ENCODE measurements at regions not wholly inside any gene's neighbourhood (a gene's known extent, or its start where the extent isn't known, plus 50 kb on each side); places are given as distances from the start of the nearest gene placed in this dataset.
A peak's percentile ranks its signal among the peaks of the same experiment; 100 is the strongest.

DNA sequence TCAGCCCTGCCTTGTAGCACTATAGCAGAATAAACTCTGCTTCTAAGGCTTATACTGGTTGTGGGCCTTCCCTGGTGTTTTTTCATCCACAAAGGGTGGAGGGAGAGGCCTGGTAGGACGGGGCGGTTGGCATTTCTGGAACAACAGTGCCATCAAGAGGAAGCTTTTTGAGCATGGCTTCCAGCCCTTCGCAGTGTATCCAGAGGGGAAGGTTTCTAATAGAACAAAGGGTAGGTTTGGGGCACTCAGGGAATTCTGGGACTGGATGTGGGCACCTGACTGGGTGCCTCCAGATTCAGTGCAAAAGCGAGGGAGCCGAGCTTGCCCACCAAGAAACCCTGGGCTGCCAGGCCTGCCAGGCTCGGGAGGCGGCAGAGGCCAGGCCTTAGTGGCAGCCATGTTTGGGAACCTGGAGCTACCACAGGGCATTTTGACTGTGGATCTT, 229.6 kb upstream of the AGTR2 start:
- peak; percentile 83 for DNase-seq (ENCODE audit: low spot score)
- Histone ChIP-seq H3K4me1 (ENCODE audit: insufficient read depth, low read length) (peaks cover 22% of the 10 kb centered on the region), H3K36me3 (replicated peaks in 1 of 2; ENCODE audit: control insufficient read depth in 1 of 2, insufficient read depth in 2 of 2, low read length in 2 of 2) (no peaks in the 10 kb centered on the region), H3K79me2 (ENCODE audit: insufficient read depth, low read length) (no peaks in the 10 kb centered on the region), H2AFZ (ENCODE audit: low read length) (no peak overlapping the region), H4K20me1 (ENCODE audit: insufficient read depth, low read length) (no peaks in the 10 kb centered on the region), H3K9ac (ENCODE audit: insufficient read depth, low read depth, low read length) (peak overlapping the region; percentile 79), H3K27ac (ENCODE audit: extremely low read length, insufficient read depth, low read length) (peak overlapping the region; percentile 56), H3K4me2 (ENCODE audit: low read depth, low read length) (peak overlapping the region; percentile 84), H3K27me3 (ENCODE audit: control insufficient read depth in 1 of 2, insufficient read depth in 2 of 2, low read length in 2 of 2) (no peaks in the 10 kb centered on the region), H3K9me3 (ENCODE audit: low read length) (no peaks in the 10 kb centered on the region), H3K4me3 (replicated peaks in 1 of 3; ENCODE audit: insufficient read depth in 1 of 3, low read depth in 2 of 3, low read length in 3 of 3) (peak overlapping the region; percentile 55 to 72 (median 62))
- ChIA-PET POLR2A (no interaction called here), CTCF (ENCODE audit: low intra/inter-chr PET ratio, low total read pairs) (no interaction called here)
- in situ Hi-C loops (cut with HindIII; ENCODE audit: extremely low pct_ligation_motif_present, low pct_unique_long_range_greater_than_20kb): no loop called here
- WGBS (ENCODE audit: low lambda C conversion rate): 0% methylated on average over 2 of the region's 7 CpGs
- peak; percentile 93 for FAIRE-seq
- ATAC-seq: peak; percentile 98
- intact Hi-C loops (cut with micrococcal nuclease; ENCODE audit: unreplicated experiment): no loop called here
- no TSS peak for BruUV-seq (replicated peaks)
- TF ChIP-seq LCORL (IDR thresholded peaks at IDR 0.05) (no peak), LCORL (CRISPR knock-in tag; IDR thresholded peaks at IDR 0.05) (0 out of 2 replicates have a peak, but pooled peaks have one; percentile 19), GABPA (IDR thresholded peaks at IDR 0.05; ENCODE audit: low read depth, low read length) (no peak), GABPA (CRISPR knock-in tag; IDR thresholded peaks at IDR 0.05; ENCODE audit: low read depth) (peak; percentile 60), SETDB1 (CRISPR knock-in tag; IDR thresholded peaks at IDR 0.05; ENCODE audit: borderline replicate concordance) (no peak), NFIC (IDR thresholded peaks at IDR 0.05; ENCODE audit: low read length) (peak; percentile 26; the same call in 1 of the 2 replicates), ZNF552 (CRISPR knock-in tag; IDR thresholded peaks at IDR 0.05; ENCODE audit: borderline replicate concordance) (no peak), KAT8 (CRISPR knock-in tag; IDR thresholded peaks at IDR 0.05) (0 out of 2 replicates have a peak, but pooled peaks have one; percentile 15), CREM (IDR thresholded peaks at IDR 0.05) (0 out of 2 replicates have a peak, but pooled peaks have one; percentile 34), CREM (CRISPR knock-in tag; IDR thresholded peaks at IDR 0.05) (no peak), DPF2 (CRISPR knock-in tag; IDR thresholded peaks at IDR 0.05; ENCODE audit: borderline replicate concordance, low read depth) (no peak), TBX3 (IDR thresholded peaks at IDR 0.05; ENCODE audit: borderline replicate concordance) (no peak), ZSCAN9 (CRISPR knock-in tag; IDR thresholded peaks at IDR 0.05; ENCODE audit: borderline replicate concordance) (no peak), ZNF772 (CRISPR knock-in tag; IDR thresholded peaks at IDR 0.05) (no peak), MZF1 (CRISPR knock-in tag; IDR thresholded peaks at IDR 0.05; ENCODE audit: borderline replicate concordance) (no peak), NFKBIZ (CRISPR knock-in tag; IDR thresholded peaks at IDR 0.05) (no peak), KLF15 (CRISPR knock-in tag; IDR thresholded peaks at IDR 0.05; ENCODE audit: borderline replicate concordance) (no peak), ZNF850 (CRISPR knock-in tag; conservative IDR thresholded peaks at IDR 0.05) (no peak), ZNF136 (CRISPR knock-in tag; IDR thresholded peaks at IDR 0.05; ENCODE audit: low read depth) (no peak), ZBTB38 (CRISPR knock-in tag; IDR thresholded peaks at IDR 0.05) (0 out of 2 replicates have a peak, but pooled peaks have one; percentile 31), HMG20B (CRISPR knock-in tag; conservative IDR thresholded peaks at IDR 0.05) (no peak)
- TF ChIP-seq, protein P1, sequence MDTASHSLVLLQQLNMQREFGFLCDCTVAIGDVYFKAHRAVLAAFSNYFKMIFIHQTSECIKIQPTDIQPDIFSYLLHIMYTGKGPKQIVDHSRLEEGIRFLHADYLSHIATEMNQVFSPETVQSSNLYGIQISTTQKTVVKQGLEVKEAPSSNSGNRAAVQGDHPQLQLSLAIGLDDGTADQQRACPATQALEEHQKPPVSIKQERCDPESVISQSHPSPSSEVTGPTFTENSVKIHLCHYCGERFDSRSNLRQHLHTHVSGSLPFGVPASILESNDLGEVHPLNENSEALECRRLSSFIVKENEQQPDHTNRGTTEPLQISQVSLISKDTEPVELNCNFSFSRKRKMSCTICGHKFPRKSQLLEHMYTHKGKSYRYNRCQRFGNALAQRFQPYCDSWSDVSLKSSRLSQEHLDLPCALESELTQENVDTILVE (CRISPR knock-in tag; IDR thresholded peaks at IDR 0.05): no peak
- TF ChIP-seq, protein P2, sequence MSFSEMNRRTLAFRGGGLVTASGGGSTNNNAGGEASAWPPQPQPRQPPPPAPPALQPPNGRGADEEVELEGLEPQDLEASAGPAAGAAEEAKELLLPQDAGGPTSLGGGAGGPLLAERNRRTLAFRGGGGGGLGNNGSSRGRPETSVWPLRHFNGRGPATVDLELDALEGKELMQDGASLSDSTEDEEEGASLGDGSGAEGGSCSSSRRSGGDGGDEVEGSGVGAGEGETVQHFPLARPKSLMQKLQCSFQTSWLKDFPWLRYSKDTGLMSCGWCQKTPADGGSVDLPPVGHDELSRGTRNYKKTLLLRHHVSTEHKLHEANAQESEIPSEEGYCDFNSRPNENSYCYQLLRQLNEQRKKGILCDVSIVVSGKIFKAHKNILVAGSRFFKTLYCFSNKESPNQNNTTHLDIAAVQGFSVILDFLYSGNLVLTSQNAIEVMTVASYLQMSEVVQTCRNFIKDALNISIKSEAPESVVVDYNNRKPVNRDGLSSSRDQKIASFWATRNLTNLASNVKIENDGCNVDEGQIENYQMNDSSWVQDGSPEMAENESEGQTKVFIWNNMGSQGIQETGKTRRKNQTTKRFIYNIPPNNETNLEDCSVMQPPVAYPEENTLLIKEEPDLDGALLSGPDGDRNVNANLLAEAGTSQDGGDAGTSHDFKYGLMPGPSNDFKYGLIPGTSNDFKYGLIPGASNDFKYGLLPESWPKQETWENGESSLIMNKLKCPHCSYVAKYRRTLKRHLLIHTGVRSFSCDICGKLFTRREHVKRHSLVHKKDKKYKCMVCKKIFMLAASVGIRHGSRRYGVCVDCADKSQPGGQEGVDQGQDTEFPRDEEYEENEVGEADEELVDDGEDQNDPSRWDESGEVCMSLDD (CRISPR knock-in tag; IDR thresholded peaks at IDR 0.05; ENCODE audit: borderline replicate concordance): no peak
- TF ChIP-seq, protein P3, sequence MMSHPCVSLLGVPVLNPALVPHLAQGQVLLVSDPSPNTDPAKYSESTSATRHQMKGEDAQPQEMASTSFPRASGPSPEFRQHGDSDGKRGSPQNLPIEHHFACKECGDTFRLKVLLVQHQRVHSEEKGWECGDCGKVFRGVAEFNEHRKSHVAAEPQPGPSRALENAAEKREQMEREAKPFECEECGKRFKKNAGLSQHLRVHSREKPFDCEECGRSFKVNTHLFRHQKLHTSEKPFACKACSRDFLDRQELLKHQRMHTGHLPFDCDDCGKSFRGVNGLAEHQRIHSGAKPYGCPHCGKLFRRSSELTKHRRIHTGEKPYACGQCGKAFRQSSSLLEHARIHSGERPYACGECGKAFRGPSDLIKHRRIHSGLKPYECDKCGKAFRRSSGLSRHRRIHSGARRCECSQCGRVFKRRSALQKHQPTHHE (CRISPR knock-in tag; IDR thresholded peaks at IDR 0.05; ENCODE audit: borderline replicate concordance): no peak
